Neural cell (in vitro differentiated cells): ENCODE measurements at regions not wholly inside any gene's neighbourhood (a gene's known extent, or its start where the extent isn't known, plus 50 kb on each side); places are given as distances from the start of the nearest gene placed in this dataset.

ENCODE experiments used
- H2AFZ ChIP-seq: fragments of 200-600, 300-800 bp; sonication (generic), shearing (Covaris generic); 2 replicates; pipeline ENCODE4 v1.6.0; 2014; ENCODE audit warnings: low read depth, mild to moderate bottlenecking, antibody characterized with exemption, low read length, moderate library complexity
- H3F3A ChIP-seq: fragments of 200-600 bp; shearing (Covaris generic); 2 replicates; pipeline ENCODE4 v1.6.1; 2016; ENCODE audit warnings: mild to moderate bottlenecking, moderate library complexity, mixed read lengths, antibody characterized with exemption, low read length; ENCODE audit not compliant: insufficient read depth, poor library complexity, severe bottlenecking
- H3K27ac ChIP-seq: fragments of 200-600, 300-800 bp; sonication (generic), shearing (Covaris generic); 2 replicates; pipeline ENCODE4 v1.5.1; 2014; ENCODE audit warnings: mild to moderate bottlenecking, low read length, moderate library complexity
- H3K27me3 ChIP-seq: fragments of 300-800, 200-600 bp; sonication (generic), shearing (Covaris generic); 2 replicates; pipeline ENCODE4 v1.6.0; 2014; ENCODE audit warnings: mild to moderate bottlenecking, low read depth, low read length, moderate library complexity; ENCODE audit not compliant: insufficient read depth
- H3K36me3 ChIP-seq: fragments of 300-800, 200-600 bp; sonication (generic), shearing (Covaris generic); 2 replicates; pipeline ENCODE4 v1.5.1; 2014; ENCODE audit warnings: mild to moderate bottlenecking, antibody characterized with exemption, low read length, moderate library complexity; ENCODE audit not compliant: insufficient read depth
- H3K4me2 ChIP-seq: fragments of 300-800, 200-600 bp; sonication (generic), shearing (Covaris generic); 2 replicates; pipeline ENCODE4 v1.6.0; 2014; ENCODE audit warnings: mild to moderate bottlenecking, low read length
- H3K4me3 ChIP-seq: fragments of 300-800, 200-600 bp; sonication (generic), shearing (Covaris generic); 2 replicates; pipeline ENCODE4 v1.5.1; 2014; ENCODE audit warnings: mild to moderate bottlenecking, low read length, moderate library complexity
- H3K79me2 ChIP-seq: fragments of 200-600 bp; shearing (Covaris generic); replicated peaks from 2 replicates; pipeline ENCODE4 v1.6.0; 2014; ENCODE audit warnings: mild to moderate bottlenecking, low read length, moderate library complexity; ENCODE audit not compliant: insufficient read depth
- H3K9ac ChIP-seq: fragments of 300-800, 200-600 bp; sonication (generic), shearing (Covaris generic); 2 replicates; pipeline ENCODE4 v1.6.1; 2016; ENCODE audit warnings: mild to moderate bottlenecking, low read length, mixed read lengths
- H3K9me2 ChIP-seq: fragments of 200-600 bp; shearing (Covaris generic); 2 replicates; pipeline ENCODE4 v1.6.1; 2016; ENCODE audit warnings: mild to moderate bottlenecking, low read length, mixed read lengths; ENCODE audit not compliant: insufficient read depth
- H3K9me3 ChIP-seq: fragments of 200-600, 300-800 bp; sonication (generic), shearing (Covaris generic); 2 replicates; pipeline ENCODE4 v1.6.1; 2016; ENCODE audit warnings: mild to moderate bottlenecking, mixed run types, low read length, moderate library complexity, mixed read lengths
- H4K20me1 ChIP-seq: fragments of 200-600 bp; shearing (Covaris generic); 2 replicates; pipeline ENCODE4 v1.6.1; 2016; ENCODE audit warnings: mild to moderate bottlenecking, mixed run types; ENCODE audit not compliant: insufficient read depth
- EP300 ChIP-seq: fragments of 450-650 bp; conservative IDR thresholded peaks from 2 replicates; pipeline ENCODE4 v1.6.1; 2014; ENCODE audit warnings: antibody characterized with exemption, mild to moderate bottlenecking, moderate library complexity; ENCODE audit not compliant: poor library complexity, severe bottlenecking
- EZH2 ChIP-seq: fragments of 200-600, 300-800 bp; shearing (Covaris generic), sonication (generic); IDR thresholded peaks from 2 replicates; pipeline ENCODE4 v1.6.1; 2014; ENCODE audit warnings: antibody characterized with exemption, low read length, borderline replicate concordance, mild to moderate bottlenecking; ENCODE audit not compliant: insufficient read depth, poor library complexity, severe bottlenecking
- MXI1 ChIP-seq: fragments of 450-650 bp; conservative IDR thresholded peaks from 2 replicates; pipeline ENCODE4 v1.6.1; 2014; ENCODE audit warnings: antibody characterized with exemption, mild to moderate bottlenecking; ENCODE audit not compliant: poor library complexity, severe bottlenecking
- POLR2AphosphoS5 ChIP-seq: IDR thresholded peaks from 2 replicates; pipeline ENCODE4 v1.6.1; 2012
- RAD21 ChIP-seq: fragments of 450-650 bp; conservative IDR thresholded peaks from 2 replicates; pipeline ENCODE4 v1.6.1; 2014; ENCODE audit warnings: antibody characterized with exemption, mild to moderate bottlenecking, moderate library complexity
- SMC3 ChIP-seq: fragments of 450-650 bp; conservative IDR thresholded peaks from 2 replicates; pipeline ENCODE4 v1.6.1; 2014; ENCODE audit warnings: antibody characterized with exemption, mild to moderate bottlenecking, moderate library complexity; ENCODE audit not compliant: poor library complexity
- TAF1 ChIP-seq: IDR thresholded peaks from 2 replicates; pipeline ENCODE4 v1.6.1; 2012; ENCODE audit warnings: low read depth
- TF ChIP-seq, protein P1 (sequence below): IDR thresholded peaks from 2 replicates; pipeline ENCODE4 v1.6.1; 2012; ENCODE audit warnings: borderline replicate concordance
- TF ChIP-seq, protein P2 (sequence below): fragments of 450-650 bp; IDR thresholded peaks from 2 replicates; pipeline ENCODE4 v1.5.1; 2014; ENCODE audit warnings: antibody characterized with exemption, mild to moderate bottlenecking, moderate library complexity; ENCODE audit not compliant: poor library complexity, severe bottlenecking

DNA sequence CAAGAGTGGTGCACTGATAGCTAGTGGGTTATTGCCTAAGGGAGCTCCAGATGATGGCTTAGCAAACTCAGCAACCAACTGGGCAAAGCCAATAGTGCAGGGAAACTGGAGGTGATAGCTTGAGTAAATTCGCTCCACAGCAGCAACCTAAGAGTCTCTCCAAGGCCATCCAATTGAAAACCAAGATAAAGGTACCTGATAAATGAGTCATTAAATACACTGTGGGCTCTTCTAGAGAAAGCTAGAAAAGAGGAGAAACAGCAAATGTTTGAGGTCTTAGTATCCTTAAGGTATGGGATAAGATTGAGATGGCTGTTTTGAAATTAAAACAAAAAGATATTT lies 197.8 kb upstream of the ERBB4 start:
- H3K9me2 ChIP-seq, result peaks cover 4% of the 10 kb centered on the region
- peak overlapping the region; percentile 40 for H3K4me3 ChIP-seq
- TF ChIP-seq EP300, result no peak
- no peak for TF ChIP-seq EZH2
- no peak for TF ChIP-seq TAF1
- no peak for TF ChIP-seq MXI1
- no peak for TF ChIP-seq RAD21
- TF ChIP-seq, protein P1, sequence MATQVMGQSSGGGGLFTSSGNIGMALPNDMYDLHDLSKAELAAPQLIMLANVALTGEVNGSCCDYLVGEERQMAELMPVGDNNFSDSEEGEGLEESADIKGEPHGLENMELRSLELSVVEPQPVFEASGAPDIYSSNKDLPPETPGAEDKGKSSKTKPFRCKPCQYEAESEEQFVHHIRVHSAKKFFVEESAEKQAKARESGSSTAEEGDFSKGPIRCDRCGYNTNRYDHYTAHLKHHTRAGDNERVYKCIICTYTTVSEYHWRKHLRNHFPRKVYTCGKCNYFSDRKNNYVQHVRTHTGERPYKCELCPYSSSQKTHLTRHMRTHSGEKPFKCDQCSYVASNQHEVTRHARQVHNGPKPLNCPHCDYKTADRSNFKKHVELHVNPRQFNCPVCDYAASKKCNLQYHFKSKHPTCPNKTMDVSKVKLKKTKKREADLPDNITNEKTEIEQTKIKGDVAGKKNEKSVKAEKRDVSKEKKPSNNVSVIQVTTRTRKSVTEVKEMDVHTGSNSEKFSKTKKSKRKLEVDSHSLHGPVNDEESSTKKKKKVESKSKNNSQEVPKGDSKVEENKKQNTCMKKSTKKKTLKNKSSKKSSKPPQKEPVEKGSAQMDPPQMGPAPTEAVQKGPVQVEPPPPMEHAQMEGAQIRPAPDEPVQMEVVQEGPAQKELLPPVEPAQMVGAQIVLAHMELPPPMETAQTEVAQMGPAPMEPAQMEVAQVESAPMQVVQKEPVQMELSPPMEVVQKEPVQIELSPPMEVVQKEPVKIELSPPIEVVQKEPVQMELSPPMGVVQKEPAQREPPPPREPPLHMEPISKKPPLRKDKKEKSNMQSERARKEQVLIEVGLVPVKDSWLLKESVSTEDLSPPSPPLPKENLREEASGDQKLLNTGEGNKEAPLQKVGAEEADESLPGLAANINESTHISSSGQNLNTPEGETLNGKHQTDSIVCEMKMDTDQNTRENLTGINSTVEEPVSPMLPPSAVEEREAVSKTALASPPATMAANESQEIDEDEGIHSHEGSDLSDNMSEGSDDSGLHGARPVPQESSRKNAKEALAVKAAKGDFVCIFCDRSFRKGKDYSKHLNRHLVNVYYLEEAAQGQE, result no peak
- TF ChIP-seq, protein P2, sequence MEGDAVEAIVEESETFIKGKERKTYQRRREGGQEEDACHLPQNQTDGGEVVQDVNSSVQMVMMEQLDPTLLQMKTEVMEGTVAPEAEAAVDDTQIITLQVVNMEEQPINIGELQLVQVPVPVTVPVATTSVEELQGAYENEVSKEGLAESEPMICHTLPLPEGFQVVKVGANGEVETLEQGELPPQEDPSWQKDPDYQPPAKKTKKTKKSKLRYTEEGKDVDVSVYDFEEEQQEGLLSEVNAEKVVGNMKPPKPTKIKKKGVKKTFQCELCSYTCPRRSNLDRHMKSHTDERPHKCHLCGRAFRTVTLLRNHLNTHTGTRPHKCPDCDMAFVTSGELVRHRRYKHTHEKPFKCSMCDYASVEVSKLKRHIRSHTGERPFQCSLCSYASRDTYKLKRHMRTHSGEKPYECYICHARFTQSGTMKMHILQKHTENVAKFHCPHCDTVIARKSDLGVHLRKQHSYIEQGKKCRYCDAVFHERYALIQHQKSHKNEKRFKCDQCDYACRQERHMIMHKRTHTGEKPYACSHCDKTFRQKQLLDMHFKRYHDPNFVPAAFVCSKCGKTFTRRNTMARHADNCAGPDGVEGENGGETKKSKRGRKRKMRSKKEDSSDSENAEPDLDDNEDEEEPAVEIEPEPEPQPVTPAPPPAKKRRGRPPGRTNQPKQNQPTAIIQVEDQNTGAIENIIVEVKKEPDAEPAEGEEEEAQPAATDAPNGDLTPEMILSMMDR, result no peak
- no peak for TF ChIP-seq POLR2AphosphoS5
- no peak for TF ChIP-seq SMC3
- H3K36me3 ChIP-seq, result no peaks in the 10 kb centered on the region
- no peak overlapping the region for H2AFZ ChIP-seq
- no peaks in the 10 kb centered on the region for H4K20me1 ChIP-seq
- peak overlapping the region; percentile 27 for H3K4me2 ChIP-seq
- H3F3A ChIP-seq, result peaks cover 14% of the 10 kb centered on the region
- peak overlapping the region; percentile 91 for H3K27ac ChIP-seq
- H3K79me2 ChIP-seq, result no peaks in the 10 kb centered on the region
- no peaks in the 10 kb centered on the region for H3K27me3 ChIP-seq
- H3K9me3 ChIP-seq, result no peaks in the 10 kb centered on the region
- H3K9ac ChIP-seq, result peak overlapping the region; percentile 40

GRCh38 chr2:212733273-212733672 lies 194.7 kb upstream of the ERBB4 start:
- no peaks in the 10 kb centered on the region for H4K20me1 ChIP-seq

GRCh38 chr2:212732860-212733259 lies 194.3 kb upstream of the ERBB4 start:
- no peak for TF ChIP-seq EP300
- TF ChIP-seq SMC3, result no peak
- TF ChIP-seq MXI1, result no peak
- no peak for TF ChIP-seq RAD21
- TF ChIP-seq, protein P1, result no peak
- TF ChIP-seq TAF1, result no peak
- TF ChIP-seq POLR2AphosphoS5, result no peak
- TF ChIP-seq, protein P2, result no peak
- no peak for TF ChIP-seq EZH2

More at GRCh38 chr2:212733273-212733672, 194.7 kb upstream of the ERBB4 start:
- Histone ChIP-seq H3K79me2 (no peaks in the 10 kb centered on the region), H2AFZ (no peak overlapping the region), H3K27ac (no peak overlapping the region), H3F3A (peaks cover 14% of the 10 kb centered on the region), H3K27me3 (no peaks in the 10 kb centered on the region), H3K9me3 (no peaks in the 10 kb centered on the region), H3K4me2 (no peak overlapping the region), H3K4me3 (no peak overlapping the region), H3K9me2 (peaks cover 4% of the 10 kb centered on the region), H3K9ac (no peak overlapping the region), H3K36me3 (no peaks in the 10 kb centered on the region)
- TF ChIP-seq RAD21 (no peak), SMC3 (no peak)

More at GRCh38 chr2:212732860-212733259, 194.3 kb upstream of the ERBB4 start:
- Histone ChIP-seq H3K4me2 (no peak overlapping the region), H3K9ac (no peak overlapping the region), H3K27ac (no peak overlapping the region), H3K9me2 (peaks cover 4% of the 10 kb centered on the region), H2AFZ (no peak overlapping the region), H4K20me1 (no peaks in the 10 kb centered on the region), H3K27me3 (no peaks in the 10 kb centered on the region), H3K9me3 (no peaks in the 10 kb centered on the region), H3K36me3 (no peaks in the 10 kb centered on the region), H3K79me2 (no peaks in the 10 kb centered on the region), H3F3A (peaks cover 14% of the 10 kb centered on the region), H3K4me3 (no peak overlapping the region)
